CD8-positive, alpha-beta memory T cell (primary cell): ENCODE measurements at regions not wholly inside any gene's neighbourhood (a gene's known extent, or its start where the extent isn't known, plus 50 kb on each side); places are given as distances from the start of the nearest gene placed in this dataset.
A peak's percentile ranks its signal among the peaks of the same experiment; 100 is the strongest.

Experiments
- CTCF ChIA-PET: fragments of 350-600 bp; sonication (Branson Sonifier 250); formaldehyde crosslinking; loops from one replicate; lab custom pipeline; 2021; ENCODE audit warnings: antibody characterized with exemption; lab: Charles Lee
- POLR2A ChIA-PET: fragments of 350-600 bp; sonication (Branson Sonifier 250); formaldehyde crosslinking; loops from one replicate; lab custom pipeline; 2021; ENCODE audit warnings: antibody characterized with exemption; lab: Charles Lee
- DNase-seq, 5 donors: peaks; one replicate each; pipeline versions ENCODE4 v3.0.0 to v3.0.0-alpha.2; 2020 to 2022; ENCODE audit warnings: mixed read lengths in 1 of 5
- H3K27ac ChIP-seq: one replicate; pipeline ENCODE4 v1.7.0; 2013; ENCODE audit warnings: low read depth, mild to moderate bottlenecking, low read length, moderate library complexity
- H3K27me3 ChIP-seq: 2 replicates; pipeline ENCODE4 v1.7.0; 2013; ENCODE audit warnings: low read length, mild to moderate bottlenecking; ENCODE audit not compliant: insufficient read depth, poor library complexity, severe bottlenecking
- H3K36me3 ChIP-seq: 2 replicates; pipeline ENCODE4 v1.7.0; 2013; ENCODE audit warnings: mild to moderate bottlenecking, low read length, moderate library complexity; ENCODE audit not compliant: insufficient read depth
- H3K4me1 ChIP-seq: 2 replicates; pipeline ENCODE4 v1.7.0; 2013; ENCODE audit warnings: mild to moderate bottlenecking, low read length, moderate library complexity; ENCODE audit not compliant: insufficient read depth
- H3K4me3 ChIP-seq: 2 replicates; pipeline ENCODE4 v1.7.0; 2013; ENCODE audit warnings: mild to moderate bottlenecking, low read length
- H3K9me3 ChIP-seq: 2 replicates; pipeline ENCODE4 v1.7.0; 2013; ENCODE audit warnings: mild to moderate bottlenecking, low read length
- H3K27ac Mint-ChIP-seq, 8 donors: one replicate each; pipeline ENCODE4 v1.8.0; 2020 to 2021; ENCODE audit warnings: mixed read lengths in 8 of 8, mild to moderate bottlenecking in 6 of 8, inconsistent platforms in 3 of 8, moderate library complexity in 3 of 8
- H3K27me3 Mint-ChIP-seq, 2 donors: one replicate each; pipeline ENCODE4 v1.8.0; 2020 to 2021; ENCODE audit warnings: mixed read lengths in 2 of 2, mild to moderate bottlenecking in 1 of 2, moderate library complexity in 1 of 2
- H3K36me3 Mint-ChIP-seq, 3 donors: one replicate each; pipeline ENCODE4 v1.8.0; 2020 to 2021; ENCODE audit warnings: mixed read lengths in 3 of 3, inconsistent platforms in 1 of 3, mild to moderate bottlenecking in 1 of 3
- H3K4me1 Mint-ChIP-seq, 3 donors: one replicate each; pipeline ENCODE4 v1.8.0; 2020 to 2021; ENCODE audit warnings: mixed read lengths in 3 of 3, inconsistent platforms in 1 of 3, mild to moderate bottlenecking in 1 of 3
- H3K4me3 Mint-ChIP-seq, 7 donors: one replicate each; pipeline ENCODE4 v1.8.0; 2020 to 2021; ENCODE audit warnings: mixed read lengths in 7 of 7, mild to moderate bottlenecking in 6 of 7, moderate library complexity in 4 of 7, inconsistent platforms in 2 of 7
- H3K9me3 Mint-ChIP-seq, 5 donors: one replicate each; pipeline ENCODE4 v1.8.0; 2020 to 2022; ENCODE audit warnings: mixed read lengths in 5 of 5, mild to moderate bottlenecking in 3 of 5, moderate library complexity in 2 of 5, inconsistent platforms in 1 of 5

- no peak for DNase-seq
- Histone ChIP-seq H3K27me3 (no peaks in the 10 kb centered on the region), H3K36me3 (no peaks in the 10 kb centered on the region), H3K4me1 (no peaks in the 10 kb centered on the region), H3K9me3 (no peaks in the 10 kb centered on the region), H3K27ac (no peak overlapping the region), H3K4me3 (no peak overlapping the region)
- Mint-ChIP-seq H3K4me1 (no peaks in the 10 kb centered on the region), H3K9me3 (peaks cover 5 to 10% (median 7%) of the 10 kb centered on the region in 5 donors), H3K36me3 (no peaks in the 10 kb centered on the region), H3K27ac (peak overlapping the region in 1 of 8 donors; percentile 29), H3K4me3 (no peak overlapping the region), H3K27me3 (peaks cover 0 to 3% of the 10 kb centered on the region in 2 donors)
- POLR2A ChIA-PET = no interaction called here
- CTCF ChIA-PET = no interaction called here
Observed at GRCh38 chr17:77018504-77018903, 122.3 kb upstream of the SEC14L1 start.

GRCh38 chr17:77019893-77020379 lies 120.8 kb upstream of the SEC14L1 start:
- Mint-ChIP-seq H3K27ac (no peak overlapping the region), H3K27me3 (peaks cover 0 to 4% of the 10 kb centered on the region in 2 donors), H3K36me3 (no peaks in the 10 kb centered on the region), H3K4me3 (no peak overlapping the region), H3K4me1 (no peaks in the 10 kb centered on the region), H3K9me3 (peaks cover 5 to 10% (median 7%) of the 10 kb centered on the region in 5 donors)
- Histone ChIP-seq H3K9me3 (no peaks in the 10 kb centered on the region), H3K27ac (no peak overlapping the region), H3K27me3 (no peaks in the 10 kb centered on the region), H3K36me3 (no peaks in the 10 kb centered on the region), H3K4me3 (no peak overlapping the region), H3K4me1 (no peaks in the 10 kb centered on the region)
- no peak for DNase-seq
- ChIA-PET CTCF (interaction anchor here (1.4 kb wide), 1 partner anchor 37 kb away, joined by 4 read pairs; no protein-coding TSS in a partner anchor), POLR2A (no interaction called here)

- Histone ChIP-seq H3K4me3 (no peak overlapping the region), H3K27ac (no peak overlapping the region), H3K27me3 (no peaks in the 10 kb centered on the region), H3K9me3 (no peaks in the 10 kb centered on the region), H3K36me3 (no peaks in the 10 kb centered on the region), H3K4me1 (no peaks in the 10 kb centered on the region)
- H3K27me3 Mint-ChIP-seq = peaks cover 0 to 4% of the 10 kb centered on the region in 2 donors
- no peak overlapping the region for H3K27ac Mint-ChIP-seq
- H3K36me3 Mint-ChIP-seq = no peaks in the 10 kb centered on the region
- ChIA-PET CTCF (no interaction called here), POLR2A (no interaction called here)
- H3K4me1 Mint-ChIP-seq = no peaks in the 10 kb centered on the region
- no peak for DNase-seq
- no peak overlapping the region for H3K4me3 Mint-ChIP-seq
- peaks cover 5 to 10% (median 7%) of the 10 kb centered on the region in 5 donors for H3K9me3 Mint-ChIP-seq
Observed at GRCh38 chr17:77020973-77021372, 119.8 kb upstream of the SEC14L1 start.

GRCh38 chr17:77022766-77023165 lies 118.0 kb upstream of the SEC14L1 start:
- H3K4me3 Mint-ChIP-seq = no peak overlapping the region
- no peak for DNase-seq
- Histone ChIP-seq H3K4me3 (no peak overlapping the region), H3K27me3 (no peaks in the 10 kb centered on the region), H3K9me3 (peaks cover 5% of the 10 kb centered on the region), H3K36me3 (no peaks in the 10 kb centered on the region), H3K27ac (no peak overlapping the region), H3K4me1 (no peaks in the 10 kb centered on the region)
- H3K9me3 Mint-ChIP-seq = peaks cover 5 to 12% (median 7%) of the 10 kb centered on the region in 5 donors
- no peak overlapping the region for H3K27ac Mint-ChIP-seq
- peaks cover 0 to 3% (median 0%) of the 10 kb centered on the region in 3 donors for H3K36me3 Mint-ChIP-seq
- ChIA-PET CTCF (no interaction called here), POLR2A (no interaction called here)
- no peaks in the 10 kb centered on the region for H3K4me1 Mint-ChIP-seq
- peaks cover 0 to 9% of the 10 kb centered on the region in 2 donors for H3K27me3 Mint-ChIP-seq

GRCh38 chr17:77025781-77026180 lies 115.0 kb upstream of the SEC14L1 start:
- Histone ChIP-seq H3K9me3 (peaks cover 5% of the 10 kb centered on the region), H3K27me3 (no peaks in the 10 kb centered on the region), H3K27ac (no peak overlapping the region), H3K4me3 (no peak overlapping the region), H3K36me3 (no peaks in the 10 kb centered on the region), H3K4me1 (no peaks in the 10 kb centered on the region)
- Mint-ChIP-seq H3K36me3 (peaks cover 0 to 3% (median 0%) of the 10 kb centered on the region in 3 donors), H3K4me3 (no peak overlapping the region), H3K4me1 (no peaks in the 10 kb centered on the region), H3K27me3 (peaks cover 0 to 12% of the 10 kb centered on the region in 2 donors), H3K27ac (no peak overlapping the region), H3K9me3 (peaks cover 5 to 13% (median 7%) of the 10 kb centered on the region in 5 donors)
- DNase-seq = no peak
- ChIA-PET CTCF (no interaction called here), POLR2A (no interaction called here)

- H3K36me3 ChIP-seq = no peaks in the 10 kb centered on the region
- ChIA-PET CTCF (no interaction called here), POLR2A (no interaction called here)
- H3K27me3 Mint-ChIP-seq = peaks cover 1 to 12% of the 10 kb centered on the region in 2 donors
- no peak overlapping the region for H3K27ac ChIP-seq
- H3K9me3 Mint-ChIP-seq = peaks cover 0 to 10% (median 9%) of the 10 kb centered on the region in 5 donors
- H3K4me3 Mint-ChIP-seq = no peak overlapping the region
- H3K4me1 ChIP-seq = no peaks in the 10 kb centered on the region
- H3K27me3 ChIP-seq = no peaks in the 10 kb centered on the region
- no peaks in the 10 kb centered on the region for H3K4me1 Mint-ChIP-seq
- H3K27ac Mint-ChIP-seq = no peak overlapping the region
- peaks cover 0 to 7% (median 0%) of the 10 kb centered on the region in 3 donors for H3K36me3 Mint-ChIP-seq
- H3K9me3 ChIP-seq = peaks cover 9% of the 10 kb centered on the region
- no peak overlapping the region for H3K4me3 ChIP-seq
- DNase-seq = no peak
Observed at GRCh38 chr17:77027271-77027889, 113.4 kb upstream of the SEC14L1 start.

GRCh38 chr17:77028900-77029299 lies 111.9 kb upstream of the SEC14L1 start:
- peaks cover 5 to 13% of the 10 kb centered on the region in 2 donors for H3K27me3 Mint-ChIP-seq
- POLR2A ChIA-PET = no interaction called here
- peaks cover 0 to 10% (median 9%) of the 10 kb centered on the region in 5 donors for H3K9me3 Mint-ChIP-seq
- H3K4me1 ChIP-seq = no peaks in the 10 kb centered on the region
- H3K36me3 ChIP-seq = no peaks in the 10 kb centered on the region
- CTCF ChIA-PET = no interaction called here
- H3K27ac ChIP-seq = no peak overlapping the region
- H3K36me3 Mint-ChIP-seq = peaks cover 0 to 7% (median 0%) of the 10 kb centered on the region in 3 donors
- no peak for DNase-seq
- no peak overlapping the region for H3K4me3 Mint-ChIP-seq
- H3K9me3 ChIP-seq = peaks cover 9% of the 10 kb centered on the region
- no peak overlapping the region for H3K4me3 ChIP-seq
- no peak overlapping the region for H3K27ac Mint-ChIP-seq
- H3K4me1 Mint-ChIP-seq = no peaks in the 10 kb centered on the region
- H3K27me3 ChIP-seq = no peaks in the 10 kb centered on the region

GRCh38 chr17:77032929-77033328 lies 107.8 kb upstream of the SEC14L1 start:
- H3K27ac Mint-ChIP-seq = no peak overlapping the region
- POLR2A ChIA-PET = no interaction called here
- no peak for DNase-seq
- H3K36me3 ChIP-seq = no peaks in the 10 kb centered on the region
- H3K9me3 ChIP-seq = peaks cover 4% of the 10 kb centered on the region
- peaks cover 0 to 9% (median 7%) of the 10 kb centered on the region in 5 donors for H3K9me3 Mint-ChIP-seq
- H3K27me3 ChIP-seq = no peaks in the 10 kb centered on the region
- CTCF ChIA-PET = no interaction called here
- no peaks in the 10 kb centered on the region for H3K4me1 Mint-ChIP-seq
- no peaks in the 10 kb centered on the region for H3K4me1 ChIP-seq
- H3K4me3 ChIP-seq = no peak overlapping the region
- peaks cover 8 to 31% of the 10 kb centered on the region in 2 donors for H3K27me3 Mint-ChIP-seq
- no peak overlapping the region for H3K27ac ChIP-seq
- peaks cover 0 to 4% (median 0%) of the 10 kb centered on the region in 3 donors for H3K36me3 Mint-ChIP-seq
- no peak overlapping the region for H3K4me3 Mint-ChIP-seq
